Neural cell (in vitro differentiated cells): ENCODE measurements at regions not wholly inside any gene's neighbourhood (a gene's known extent, or its start where the extent isn't known, plus 50 kb on each side); places are given as distances from the start of the nearest gene placed in this dataset.

ENCODE experiments used
- H2AFZ ChIP-seq: fragments of 200-600, 300-800 bp; sonication (generic), shearing (Covaris generic); 2 replicates; pipeline ENCODE4 v1.6.0; 2014; ENCODE audit warnings: low read depth, mild to moderate bottlenecking, antibody characterized with exemption, low read length, moderate library complexity
- H3F3A ChIP-seq: fragments of 200-600 bp; shearing (Covaris generic); 2 replicates; pipeline ENCODE4 v1.6.1; 2016; ENCODE audit warnings: mild to moderate bottlenecking, moderate library complexity, mixed read lengths, antibody characterized with exemption, low read length; ENCODE audit not compliant: insufficient read depth, poor library complexity, severe bottlenecking
- H3K27ac ChIP-seq: fragments of 200-600, 300-800 bp; sonication (generic), shearing (Covaris generic); 2 replicates; pipeline ENCODE4 v1.5.1; 2014; ENCODE audit warnings: mild to moderate bottlenecking, low read length, moderate library complexity
- H3K27me3 ChIP-seq: fragments of 300-800, 200-600 bp; sonication (generic), shearing (Covaris generic); 2 replicates; pipeline ENCODE4 v1.6.0; 2014; ENCODE audit warnings: mild to moderate bottlenecking, low read depth, low read length, moderate library complexity; ENCODE audit not compliant: insufficient read depth
- H3K36me3 ChIP-seq: fragments of 300-800, 200-600 bp; sonication (generic), shearing (Covaris generic); 2 replicates; pipeline ENCODE4 v1.5.1; 2014; ENCODE audit warnings: mild to moderate bottlenecking, antibody characterized with exemption, low read length, moderate library complexity; ENCODE audit not compliant: insufficient read depth
- H3K4me2 ChIP-seq: fragments of 300-800, 200-600 bp; sonication (generic), shearing (Covaris generic); 2 replicates; pipeline ENCODE4 v1.6.0; 2014; ENCODE audit warnings: mild to moderate bottlenecking, low read length
- H3K4me3 ChIP-seq: fragments of 300-800, 200-600 bp; sonication (generic), shearing (Covaris generic); 2 replicates; pipeline ENCODE4 v1.5.1; 2014; ENCODE audit warnings: mild to moderate bottlenecking, low read length, moderate library complexity
- H3K79me2 ChIP-seq: fragments of 200-600 bp; shearing (Covaris generic); replicated peaks from 2 replicates; pipeline ENCODE4 v1.6.0; 2014; ENCODE audit warnings: mild to moderate bottlenecking, low read length, moderate library complexity; ENCODE audit not compliant: insufficient read depth
- H3K9ac ChIP-seq: fragments of 300-800, 200-600 bp; sonication (generic), shearing (Covaris generic); 2 replicates; pipeline ENCODE4 v1.6.1; 2016; ENCODE audit warnings: mild to moderate bottlenecking, low read length, mixed read lengths
- H3K9me2 ChIP-seq: fragments of 200-600 bp; shearing (Covaris generic); 2 replicates; pipeline ENCODE4 v1.6.1; 2016; ENCODE audit warnings: mild to moderate bottlenecking, low read length, mixed read lengths; ENCODE audit not compliant: insufficient read depth
- H3K9me3 ChIP-seq: fragments of 200-600, 300-800 bp; sonication (generic), shearing (Covaris generic); 2 replicates; pipeline ENCODE4 v1.6.1; 2016; ENCODE audit warnings: mild to moderate bottlenecking, mixed run types, low read length, moderate library complexity, mixed read lengths
- H4K20me1 ChIP-seq: fragments of 200-600 bp; shearing (Covaris generic); 2 replicates; pipeline ENCODE4 v1.6.1; 2016; ENCODE audit warnings: mild to moderate bottlenecking, mixed run types; ENCODE audit not compliant: insufficient read depth
- CTCF ChIP-seq: fragments of 450-650 bp; IDR thresholded peaks from 2 replicates; pipeline ENCODE4 v1.5.1; 2014; ENCODE audit warnings: antibody characterized with exemption, mild to moderate bottlenecking, moderate library complexity; ENCODE audit not compliant: poor library complexity, severe bottlenecking
- EP300 ChIP-seq: fragments of 450-650 bp; conservative IDR thresholded peaks from 2 replicates; pipeline ENCODE4 v1.6.1; 2014; ENCODE audit warnings: antibody characterized with exemption, mild to moderate bottlenecking, moderate library complexity; ENCODE audit not compliant: poor library complexity, severe bottlenecking
- EZH2 ChIP-seq: fragments of 200-600, 300-800 bp; shearing (Covaris generic), sonication (generic); IDR thresholded peaks from 2 replicates; pipeline ENCODE4 v1.6.1; 2014; ENCODE audit warnings: antibody characterized with exemption, low read length, borderline replicate concordance, mild to moderate bottlenecking; ENCODE audit not compliant: insufficient read depth, poor library complexity, severe bottlenecking
- MXI1 ChIP-seq: fragments of 450-650 bp; conservative IDR thresholded peaks from 2 replicates; pipeline ENCODE4 v1.6.1; 2014; ENCODE audit warnings: antibody characterized with exemption, mild to moderate bottlenecking; ENCODE audit not compliant: poor library complexity, severe bottlenecking
- POLR2AphosphoS5 ChIP-seq: IDR thresholded peaks from 2 replicates; pipeline ENCODE4 v1.6.1; 2012
- RAD21 ChIP-seq: fragments of 450-650 bp; conservative IDR thresholded peaks from 2 replicates; pipeline ENCODE4 v1.6.1; 2014; ENCODE audit warnings: antibody characterized with exemption, mild to moderate bottlenecking, moderate library complexity
- REST ChIP-seq: IDR thresholded peaks from 2 replicates; pipeline ENCODE4 v1.6.1; 2012; ENCODE audit warnings: borderline replicate concordance
- SMC3 ChIP-seq: fragments of 450-650 bp; conservative IDR thresholded peaks from 2 replicates; pipeline ENCODE4 v1.6.1; 2014; ENCODE audit warnings: antibody characterized with exemption, mild to moderate bottlenecking, moderate library complexity; ENCODE audit not compliant: poor library complexity
- TAF1 ChIP-seq: IDR thresholded peaks from 2 replicates; pipeline ENCODE4 v1.6.1; 2012; ENCODE audit warnings: low read depth

GRCh38 chr16:66236301-66236700, 130.2 kb upstream of the CDH5 start:
- H3K79me2 ChIP-seq: no peaks in the 10 kb centered on the region
- H3K9me3 ChIP-seq: no peaks in the 10 kb centered on the region
- no peak for TF ChIP-seq EZH2
- no peak for TF ChIP-seq CTCF
- no peak for TF ChIP-seq EP300
- TF ChIP-seq SMC3: no peak
- no peak for TF ChIP-seq MXI1
- no peak for TF ChIP-seq POLR2AphosphoS5
- no peak for TF ChIP-seq REST
- no peak for TF ChIP-seq RAD21
- TF ChIP-seq TAF1: no peak
- no peaks in the 10 kb centered on the region for H4K20me1 ChIP-seq
- H3K36me3 ChIP-seq: no peaks in the 10 kb centered on the region
- H3F3A ChIP-seq: no peaks in the 10 kb centered on the region
- no peak overlapping the region for H2AFZ ChIP-seq
- H3K27ac ChIP-seq: no peak overlapping the region
- H3K4me3 ChIP-seq: no peak overlapping the region
- no peaks in the 10 kb centered on the region for H3K27me3 ChIP-seq
- no peak overlapping the region for H3K4me2 ChIP-seq
- H3K9me2 ChIP-seq: no peaks in the 10 kb centered on the region
- no peak overlapping the region for H3K9ac ChIP-seq

GRCh38 chr16:66231452-66232160, 134.9 kb upstream of the CDH5 start:
- Histone ChIP-seq H2AFZ (no peak overlapping the region), H3K36me3 (no peaks in the 10 kb centered on the region), H3K9ac (no peak overlapping the region), H3K4me3 (no peak overlapping the region), H3K79me2 (no peaks in the 10 kb centered on the region), H3K27me3 (no peaks in the 10 kb centered on the region), H3K9me2 (no peaks in the 10 kb centered on the region), H3F3A (no peaks in the 10 kb centered on the region), H3K27ac (no peak overlapping the region), H4K20me1 (no peaks in the 10 kb centered on the region), H3K9me3 (no peaks in the 10 kb centered on the region), H3K4me2 (no peak overlapping the region)
- no peak for TF ChIP-seq REST
- no peak for TF ChIP-seq EP300
- no peak for TF ChIP-seq POLR2AphosphoS5
- no peak for TF ChIP-seq SMC3
- no peak for TF ChIP-seq RAD21
- no peak for TF ChIP-seq TAF1
- TF ChIP-seq MXI1: no peak
- no peak for TF ChIP-seq CTCF
- no peak for TF ChIP-seq EZH2
